PC-3 (cell line): ENCODE measurements at regions not wholly inside any gene's neighbourhood (a gene's known extent, or its start where the extent isn't known, plus 50 kb on each side); places are given as distances from the start of the nearest gene placed in this dataset.

Experiments
- EZH2 ChIP-seq: fragments of 300-600 bp; sonication (generic); IDR thresholded peaks from one replicate; pipeline ENCODE4 v1.6.1; 2017; ENCODE audit warnings: antibody characterized with exemption, mild to moderate bottlenecking, low read length; ENCODE audit not compliant: unreplicated experiment
- EZH2phosphoT487 ChIP-seq: fragments of 300-600 bp; sonication (generic); IDR thresholded peaks from 2 replicates; pipeline ENCODE4 v1.6.1; 2018; ENCODE audit warnings: mild to moderate bottlenecking, antibody characterized with exemption, low read length, borderline replicate concordance

GRCh38 chr6:112910256-112910655, 563.1 kb downstream of the RFPL4B start:
- TF ChIP-seq EZH2 (no peak), EZH2phosphoT487 (no peak)
